ENCODE measurements at regions not wholly inside any gene's neighbourhood (a gene's known extent, or its start where the extent isn't known, plus 50 kb on each side); places are given as distances from the start of the nearest gene placed in this dataset.

GRCh38 chr1:199161766-199162303 lies 523.0 kb downstream of the PTPRC start:
- no peak for DNase-seq (ENCODE audit: low read depth)

- no peak for DNase-seq (ENCODE audit: low read depth)
Measured at GRCh38 chr1:199163267-199163666, 524.4 kb downstream of the PTPRC start.

GRCh38 chr1:199163670-199164069 lies 524.8 kb downstream of the PTPRC start:
- no peak for DNase-seq (ENCODE audit: low read depth)

- DNase-seq (ENCODE audit: low read depth) = no peak
Measured at GRCh38 chr1:199167460-199167859, 528.6 kb downstream of the PTPRC start.

GRCh38 chr1:199168888-199169585 lies 530.2 kb downstream of the PTPRC start:
- DNase-seq (ENCODE audit: low read depth) = no peak

- DNase-seq (ENCODE audit: low read depth) = no peak
Measured at GRCh38 chr1:199170711-199171110, 531.9 kb downstream of the PTPRC start.

GRCh38 chr1:199172171-199173124 lies 533.6 kb downstream of the PTPRC start:
- no peak for DNase-seq (ENCODE audit: low read depth)

- DNase-seq (ENCODE audit: low read depth) = no peak
Measured at GRCh38 chr1:199173356-199173755, 534.5 kb downstream of the PTPRC start.

- DNase-seq (ENCODE audit: low read depth) = no peak
Measured at GRCh38 chr1:199174336-199174735, 535.5 kb downstream of the PTPRC start.

GRCh38 chr1:199176713-199177112 lies 537.9 kb downstream of the PTPRC start:
- DNase-seq (ENCODE audit: low read depth) = no peak

- DNase-seq (ENCODE audit: low read depth) = no peak
Measured at GRCh38 chr1:199177241-199177640, 538.4 kb downstream of the PTPRC start.

GRCh38 chr1:199178646-199179045 lies 539.8 kb downstream of the PTPRC start:
- no peak for DNase-seq (ENCODE audit: low read depth)

GRCh38 chr1:199182186-199182843 lies 543.5 kb downstream of the PTPRC start:
- DNase-seq (ENCODE audit: low read depth) = no peak

GRCh38 chr1:199184180-199184579 lies 545.3 kb downstream of the PTPRC start:
- no peak for DNase-seq (ENCODE audit: low read depth)

GRCh38 chr1:199194862-199195261 lies 556.0 kb downstream of the PTPRC start:
- no peak for DNase-seq (ENCODE audit: low read depth)

- no peak for DNase-seq (ENCODE audit: low read depth)
Measured at GRCh38 chr1:199197695-199198094, 558.9 kb downstream of the PTPRC start.

- DNase-seq (ENCODE audit: low read depth) = no peak
Measured at GRCh38 chr1:199202331-199202730, 563.5 kb downstream of the PTPRC start.

- no peak for DNase-seq (ENCODE audit: low read depth)
Measured at GRCh38 chr1:199204231-199204630, 565.4 kb downstream of the PTPRC start.

- no peak for DNase-seq (ENCODE audit: low read depth)
Measured at GRCh38 chr1:199205740-199206441, 567.1 kb downstream of the PTPRC start.

GRCh38 chr1:199208847-199209246 lies 570.0 kb downstream of the PTPRC start:
- no peak for DNase-seq (ENCODE audit: low read depth)

- DNase-seq (ENCODE audit: low read depth) = no peak
Measured at GRCh38 chr1:199218065-199218464, 579.2 kb downstream of the PTPRC start.

- no peak for DNase-seq (ENCODE audit: low read depth)
Measured at GRCh38 chr1:199218533-199218932, 579.7 kb downstream of the PTPRC start.

Measured in activated T-cell treated with anti-CD3 and anti-CD28 coated beads for 48 hours (primary cell).